ENCODE measurements at regions not wholly inside any gene's neighbourhood (a gene's known extent, or its start where the extent isn't known, plus 50 kb on each side); places are given as distances from the start of the nearest gene placed in this dataset.

- Mint-ChIP-seq H3K27ac (no peak overlapping the region), H3K9me3 (no peaks in the 10 kb centered on the region), H3K36me3 (ENCODE audit: low read depth) (no peaks in the 10 kb centered on the region), H3K27me3 (ENCODE audit: low read depth) (peaks cover 25% of the 10 kb centered on the region), H3K4me1 (no peaks in the 10 kb centered on the region), H3K4me3 (no peak overlapping the region)
- TF ChIP-seq CTCF (IDR thresholded peaks at IDR 0.05; ENCODE audit: unreplicated experiment in 3 of 3): no peak
Measured at GRCh38 chr1:5691795-5692509, 300.3 kb downstream of the NPHP4 start.

- no peaks in the 10 kb centered on the region for H3K9me3 Mint-ChIP-seq
- no peak overlapping the region for H3K27ac Mint-ChIP-seq
- no peaks in the 10 kb centered on the region for H3K4me1 Mint-ChIP-seq
- no peaks in the 10 kb centered on the region for H3K36me3 Mint-ChIP-seq (ENCODE audit: low read depth)
- TF ChIP-seq CTCF (IDR thresholded peaks at IDR 0.05; ENCODE audit: unreplicated experiment in 3 of 3): no peak
- peaks cover 33% of the 10 kb centered on the region for H3K27me3 Mint-ChIP-seq (ENCODE audit: low read depth)
- no peak overlapping the region for H3K4me3 Mint-ChIP-seq
Measured at GRCh38 chr1:5690898-5691297, 301.3 kb downstream of the NPHP4 start.

GRCh38 chr1:5690291-5690690 is 301.9 kb downstream of the NPHP4 start:
- no peaks in the 10 kb centered on the region for H3K9me3 Mint-ChIP-seq
- no peaks in the 10 kb centered on the region for H3K4me1 Mint-ChIP-seq
- no peak overlapping the region for H3K4me3 Mint-ChIP-seq
- H3K27ac Mint-ChIP-seq: no peak overlapping the region
- no peak for TF ChIP-seq CTCF (IDR thresholded peaks at IDR 0.05; ENCODE audit: unreplicated experiment in 3 of 3)
- no peaks in the 10 kb centered on the region for H3K36me3 Mint-ChIP-seq (ENCODE audit: low read depth)
- peaks cover 38% of the 10 kb centered on the region for H3K27me3 Mint-ChIP-seq (ENCODE audit: low read depth)

GRCh38 chr1:5688081-5689077 is 303.8 kb downstream of the NPHP4 start:
- Mint-ChIP-seq H3K27ac (no peak overlapping the region), H3K9me3 (no peaks in the 10 kb centered on the region), H3K4me3 (no peak overlapping the region)

GRCh38 chr1:5686925-5687706 is 305.1 kb downstream of the NPHP4 start:
- TF ChIP-seq CTCF (IDR thresholded peaks at IDR 0.05; ENCODE audit: unreplicated experiment in 3 of 3): no peak
- Mint-ChIP-seq H3K4me3 (no peak overlapping the region), H3K36me3 (ENCODE audit: low read depth) (no peaks in the 10 kb centered on the region), H3K27me3 (ENCODE audit: low read depth) (peaks cover 44% of the 10 kb centered on the region), H3K9me3 (no peaks in the 10 kb centered on the region), H3K4me1 (peaks cover 13% of the 10 kb centered on the region), H3K27ac (no peak overlapping the region)

More at GRCh38 chr1:5688081-5689077, 303.8 kb downstream of the NPHP4 start:
- H3K27me3 Mint-ChIP-seq (ENCODE audit: low read depth): peaks cover 44% of the 10 kb centered on the region
- peaks cover under 1% of the 10 kb centered on the region for H3K4me1 Mint-ChIP-seq
- H3K36me3 Mint-ChIP-seq (ENCODE audit: low read depth): no peaks in the 10 kb centered on the region
- TF ChIP-seq CTCF (IDR thresholded peaks at IDR 0.05; ENCODE audit: unreplicated experiment in 3 of 3): no peak
